ENCODE measurements at regions not wholly inside any gene's neighbourhood (a gene's known extent, or its start where the extent isn't known, plus 50 kb on each side); places are given as distances from the start of the nearest gene placed in this dataset.

- POLR2A ChIA-PET = no interaction called here
- DNase-seq (ENCODE audit: low read depth, low spot score) (no peak), FAIRE-seq (no peak)
- H3K4me1 ChIP-seq (ENCODE audit: control insufficient read depth, extremely low read depth, insufficient read depth, low read length) = no peaks in the 10 kb centered on the region
- H3K9me3 ChIP-seq (replicated peaks; ENCODE audit: control insufficient read depth, insufficient read depth, low read length) = no peaks in the 10 kb centered on the region
- intact Hi-C loops (cut with micrococcal nuclease) = no loop called here
- H3K27ac ChIP-seq (ENCODE audit: insufficient read depth, low read depth, low read length) = no peak overlapping the region
- dilution Hi-C loops (cut with MboI; ENCODE audit: extremely low pct_ligation_motif_present, low sequenced_read_pairs) = no loop called here
- no peak overlapping the region for H2AFZ ChIP-seq (ENCODE audit: low read depth, low read length)
- H3K4me2 ChIP-seq (ENCODE audit: insufficient read depth, low read length) = no peak overlapping the region
- no peaks in the 10 kb centered on the region for H4K20me1 ChIP-seq (replicated peaks; ENCODE audit: control insufficient read depth, extremely low read depth, insufficient read depth, low read length)
- CTCF ChIA-PET = interaction anchor here (1.0 to 1.1 kb wide), 2 partner anchors 90 to 346 kb away, joined by 3 to 4 read pairs; no protein-coding TSS in a partner anchor
- no peak overlapping the region for H3K9ac ChIP-seq (replicated peaks; ENCODE audit: extremely low read depth, insufficient read depth, low read length)
- no peak overlapping the region for H3K4me3 ChIP-seq (replicated peaks in 1 of 3; ENCODE audit: insufficient read depth in 1 of 3, low read depth in 1 of 3, low read length in 3 of 3)
- no peaks in the 10 kb centered on the region for H3K36me3 ChIP-seq (ENCODE audit: control insufficient read depth in 2 of 2, extremely low read depth in 1 of 2, insufficient read depth in 2 of 2, low read length in 2 of 2)
- H3K79me2 ChIP-seq (ENCODE audit: control insufficient read depth, insufficient read depth, low read length) = no peaks in the 10 kb centered on the region
- H3K9me1 ChIP-seq (replicated peaks; ENCODE audit: control insufficient read depth, extremely low read depth, insufficient read depth, low read length) = no peaks in the 10 kb centered on the region
- BruUV-seq (replicated peaks) = no TSS peak
- no peak for TF ChIP-seq POLR2AphosphoS5 (IDR thresholded peaks at IDR 0.05; ENCODE audit: insufficient read depth, low read depth, low read length)
- TF ChIP-seq MAX (IDR thresholded peaks at IDR 0.05; ENCODE audit: insufficient read depth, insufficient read length) = no peak
- TF ChIP-seq EZH2 (IDR thresholded peaks at IDR 0.05; ENCODE audit: borderline replicate concordance, low read depth, low read length, severe bottlenecking) = no peak
- TF ChIP-seq CTCF (IDR thresholded peaks at IDR 0.05; ENCODE audit: extremely low read depth in 1 of 2, insufficient read depth in 1 of 2, low read depth in 1 of 2, low read length in 2 of 2) = no peak
- no peak for TF ChIP-seq FOS (IDR thresholded peaks at IDR 0.05; ENCODE audit: borderline replicate concordance, insufficient read depth, low read length)
- no peak for TF ChIP-seq GATA2 (IDR thresholded peaks at IDR 0.05; ENCODE audit: insufficient read depth, insufficient read length, low read depth, low read length)
- no peak for TF ChIP-seq POLR2A (IDR thresholded peaks at IDR 0.05; ENCODE audit: low read depth, low read length)
- no peak for TF ChIP-seq MYC (IDR thresholded peaks at IDR 0.05; ENCODE audit: low read depth, low read length)
- no peak for TF ChIP-seq JUN (IDR thresholded peaks at IDR 0.05; ENCODE audit: borderline replicate concordance, insufficient read depth, insufficient read length, low read depth)
- no peaks in the 10 kb centered on the region for H3K27me3 ChIP-seq (ENCODE audit: control insufficient read depth in 2 of 2, insufficient read depth in 2 of 2, low read length in 2 of 2)
Measured at GRCh38 chr4:108366716-108367115, 198.0 kb upstream of the LEF1 start.

All from endothelial cell of umbilical vein (primary cell).